Tibial artery (tissue), 4 donors: ENCODE measurements at regions not wholly inside any gene's neighbourhood (a gene's known extent, or its start where the extent isn't known, plus 50 kb on each side); places are given as distances from the start of the nearest gene placed in this dataset.
"Not testable (repeated sequence)": the region's sequence is repeated elsewhere in the genome, so short reads cannot be mapped to it uniquely, and the experiment has no call there.

ENCODE experiments used
- DNase-seq, 2 donors: peaks; one replicate each; pipeline ENCODE4 v3.0.0-alpha.2; 2019
- H3K27ac ChIP-seq, 2 donors: fragments of 200-600 bp; sonication (generic) in 1 of 2; 1 replicate in 1 of 2; 2 replicates in 1 of 2; pipeline ENCODE4 v1.5.1; 2018 to 2019; ENCODE audit warnings: mild to moderate bottlenecking in 1 of 2
- H3K27me3 ChIP-seq, 2 donors: fragments of 200-600 bp; sonication (generic) in 1 of 2; one replicate each; pipeline versions ENCODE4 v1.5.1 to v1.6.0; 2016 to 2019
- H3K36me3 ChIP-seq, 3 donors: fragments of 200-600 bp; sonication (generic) in 2 of 3; one replicate each; pipeline ENCODE4 v1.5.1; 2016 to 2019; ENCODE audit warnings: mild to moderate bottlenecking in 2 of 3
- H3K4me1 ChIP-seq, 4 donors: fragments of 200-600 bp; sonication (generic) in 2 of 4; 1 replicate in 3 of 4; 2 replicates in 1 of 4; pipeline ENCODE4 v1.5.1; 2016 to 2019
- H3K4me3 ChIP-seq, 2 donors: fragments of 200-600 bp; sonication (generic) in 1 of 2; 1 replicate in 1 of 2; 2 replicates in 1 of 2; pipeline ENCODE4 v1.5.1; 2018 to 2019; ENCODE audit warnings: mild to moderate bottlenecking in 2 of 2
- H3K9me3 ChIP-seq, 3 donors: fragments of 200-600 bp; sonication (generic) in 1 of 3; one replicate each; pipeline ENCODE4 v1.5.1; 2016 to 2019
- intact Hi-C: fragments of 100-400 bp; cut with DNase I; formaldehyde crosslinking; loops from one replicate; pipeline ENCODE4 v1.15.0; 2023; ENCODE audit warnings: low total_unique reads
- TF ChIP-seq, protein P1 (sequence below), 2 experiments: fragments of 200-600 bp in 1 of 2; fragments of 450-650 bp in 1 of 2; IDR thresholded peaks; one replicate each; pipeline ENCODE4 v1.5.1; 2017 to 2019; ENCODE audit warnings: antibody characterized with exemption in 2 of 2, mild to moderate bottlenecking in 1 of 2, moderate library complexity in 1 of 2

GRCh38 chr17:26731005-26731921 is 562.7 kb upstream of the WSB1 start:
- no peak overlapping the region for H3K4me3 ChIP-seq
- peaks cover 0 to 9% (median 0%) of the 10 kb centered on the region in 3 donors for H3K9me3 ChIP-seq
- H3K27me3 ChIP-seq: peaks cover 0 to 2% of the 10 kb centered on the region in 2 donors
- DNase-seq: no peak
- TF ChIP-seq, protein P1, sequence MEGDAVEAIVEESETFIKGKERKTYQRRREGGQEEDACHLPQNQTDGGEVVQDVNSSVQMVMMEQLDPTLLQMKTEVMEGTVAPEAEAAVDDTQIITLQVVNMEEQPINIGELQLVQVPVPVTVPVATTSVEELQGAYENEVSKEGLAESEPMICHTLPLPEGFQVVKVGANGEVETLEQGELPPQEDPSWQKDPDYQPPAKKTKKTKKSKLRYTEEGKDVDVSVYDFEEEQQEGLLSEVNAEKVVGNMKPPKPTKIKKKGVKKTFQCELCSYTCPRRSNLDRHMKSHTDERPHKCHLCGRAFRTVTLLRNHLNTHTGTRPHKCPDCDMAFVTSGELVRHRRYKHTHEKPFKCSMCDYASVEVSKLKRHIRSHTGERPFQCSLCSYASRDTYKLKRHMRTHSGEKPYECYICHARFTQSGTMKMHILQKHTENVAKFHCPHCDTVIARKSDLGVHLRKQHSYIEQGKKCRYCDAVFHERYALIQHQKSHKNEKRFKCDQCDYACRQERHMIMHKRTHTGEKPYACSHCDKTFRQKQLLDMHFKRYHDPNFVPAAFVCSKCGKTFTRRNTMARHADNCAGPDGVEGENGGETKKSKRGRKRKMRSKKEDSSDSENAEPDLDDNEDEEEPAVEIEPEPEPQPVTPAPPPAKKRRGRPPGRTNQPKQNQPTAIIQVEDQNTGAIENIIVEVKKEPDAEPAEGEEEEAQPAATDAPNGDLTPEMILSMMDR (IDR thresholded peaks at IDR 0.05): no peak
- no peak overlapping the region for H3K27ac ChIP-seq
- intact Hi-C loops: no loop called here
- H3K4me1 ChIP-seq: no peaks in the 10 kb centered on the region
- no peaks in the 10 kb centered on the region for H3K36me3 ChIP-seq

GRCh38 chr17:26731926-26732325 is 562.0 kb upstream of the WSB1 start:
- H3K27ac ChIP-seq, intact Hi-C loops, H3K36me3 ChIP-seq, H3K4me3 ChIP-seq, H3K4me1 ChIP-seq, H3K27me3 ChIP-seq: not testable (repeated sequence)
- peaks cover 0 to 16% (median 0%) of the 10 kb centered on the region in 3 donors for H3K9me3 ChIP-seq
- peak in 1 of 2 donors; percentile 19 for DNase-seq

- H3K27me3 ChIP-seq, H3K36me3 ChIP-seq, H3K4me3 ChIP-seq, DNase-seq, H3K4me1 ChIP-seq, H3K27ac ChIP-seq, intact Hi-C loops: not testable (repeated sequence)
- H3K9me3 ChIP-seq: peaks cover 0 to 16% (median 0%) of the 10 kb centered on the region in 3 donors
These were observed 559.1 kb upstream of the WSB1 start for GRCh38 chr17:26734775-26735174.

- H3K4me3 ChIP-seq, DNase-seq, H3K27ac ChIP-seq, H3K27me3 ChIP-seq, H3K4me1 ChIP-seq, intact Hi-C loops, H3K36me3 ChIP-seq: not testable (repeated sequence)
- H3K9me3 ChIP-seq: peaks cover 0 to 14% (median 0%) of the 10 kb centered on the region in 3 donors
These were observed 557.9 kb upstream of the WSB1 start for GRCh38 chr17:26735977-26736376.

DNA sequence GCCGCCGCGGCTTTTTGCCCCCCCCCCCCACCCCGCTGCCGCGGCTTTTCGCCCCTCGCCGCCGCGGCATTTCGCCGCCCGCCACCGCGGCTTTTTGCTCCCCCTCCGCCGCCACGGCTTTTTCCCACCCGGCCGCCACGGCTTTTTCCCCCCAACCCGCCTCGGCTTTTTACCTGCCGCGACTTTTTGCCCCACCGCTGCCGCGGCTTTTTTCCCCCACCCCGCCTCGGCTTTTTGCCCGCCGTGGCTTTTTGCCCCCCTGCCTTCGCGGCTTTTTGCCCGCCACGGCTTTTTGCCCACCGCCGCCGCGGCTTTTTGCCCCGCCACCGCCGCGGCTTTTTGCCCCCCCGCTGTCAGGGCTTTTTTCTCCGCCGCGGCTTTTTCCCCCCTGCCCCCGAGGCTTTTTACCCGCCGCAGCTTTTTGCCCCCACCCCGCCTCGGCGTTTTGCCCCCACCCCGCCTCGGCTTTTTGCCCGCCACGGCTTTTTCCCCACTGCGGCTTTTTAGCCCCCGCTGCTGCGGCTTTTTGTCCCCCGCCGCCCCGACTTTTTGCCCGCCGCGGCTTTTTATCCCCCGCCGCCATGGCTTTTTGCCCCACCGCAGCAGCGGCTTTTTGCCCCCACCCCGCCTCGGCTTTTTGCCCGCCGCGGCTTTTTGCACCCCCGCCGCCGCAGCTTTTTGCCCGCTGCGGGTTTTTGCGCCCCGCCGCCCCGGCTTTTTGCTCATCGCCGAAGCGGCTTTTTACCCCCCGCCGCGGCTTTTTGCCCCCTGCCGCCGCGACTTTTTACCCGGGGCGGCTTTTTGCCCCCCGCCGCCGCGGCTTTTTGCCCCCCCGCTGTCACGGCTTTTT is 527.8 kb upstream of the WSB1 start:
- H3K27ac ChIP-seq: no peak overlapping the region
- peaks cover 0 to 16% of the 10 kb centered on the region in 2 donors for H3K27me3 ChIP-seq
- TF ChIP-seq, protein P1 (IDR thresholded peaks at IDR 0.05): no peak
- no peak for DNase-seq
- H3K4me3 ChIP-seq: no peak overlapping the region
- intact Hi-C loops: no loop called here
- no peaks in the 10 kb centered on the region for H3K36me3 ChIP-seq
- H3K9me3 ChIP-seq: no peaks in the 10 kb centered on the region
- no peaks in the 10 kb centered on the region for H3K4me1 ChIP-seq

- H3K4me3 ChIP-seq: no peak overlapping the region
- no peak for DNase-seq
- H3K36me3 ChIP-seq: no peaks in the 10 kb centered on the region
- H3K27me3 ChIP-seq: peaks cover 0 to 16% of the 10 kb centered on the region in 2 donors
- TF ChIP-seq, protein P1 (IDR thresholded peaks at IDR 0.05): no peak
- no peaks in the 10 kb centered on the region for H3K4me1 ChIP-seq
- no peaks in the 10 kb centered on the region for H3K9me3 ChIP-seq
- no peak overlapping the region for H3K27ac ChIP-seq
- intact Hi-C loops: no loop called here
These were observed 527.2 kb upstream of the WSB1 start for GRCh38 chr17:26766743-26767142.
